T follicular helper cell (primary cell): ENCODE measurements at regions not wholly inside any gene's neighbourhood (a gene's known extent, or its start where the extent isn't known, plus 50 kb on each side); places are given as distances from the start of the nearest gene placed in this dataset.
"Not testable (repeated sequence)": the region's sequence is repeated elsewhere in the genome, so short reads cannot be mapped to it uniquely, and the experiment has no call there.

Source experiments
- DNase-seq: peaks from one replicate; pipeline ENCODE4 v3.0.0-alpha.2; 2020; ENCODE audit warnings: low read depth

GRCh38 chr10:4262870-4263600, 478.0 kb upstream of the KLF6 start:
- DNase-seq: no peak

GRCh38 chr10:4262449-4262848, 477.4 kb upstream of the KLF6 start:
- DNase-seq: no peak

GRCh38 chr10:4260483-4261124, 475.6 kb upstream of the KLF6 start:
- DNase-seq: no peak

- no peak for DNase-seq
Measured at GRCh38 chr10:4257939-4258465, 473.0 kb upstream of the KLF6 start.

GRCh38 chr10:4256971-4257370, 472.0 kb upstream of the KLF6 start:
- no peak for DNase-seq

- DNase-seq: no peak
Measured at GRCh38 chr10:4255751-4256150, 470.7 kb upstream of the KLF6 start.

GRCh38 chr10:4254101-4254994, 469.3 kb upstream of the KLF6 start:
- DNase-seq: no peak

GRCh38 chr10:4252701-4253100, 467.7 kb upstream of the KLF6 start:
- no peak for DNase-seq

GRCh38 chr10:4250587-4250887, 465.5 kb upstream of the KLF6 start:
- DNase-seq: no peak

- DNase-seq: no peak
Measured at GRCh38 chr10:4249841-4250586, 465.0 kb upstream of the KLF6 start.

- no peak for DNase-seq
Measured at GRCh38 chr10:4247379-4247778, 462.4 kb upstream of the KLF6 start.

- DNase-seq: no peak
Measured at GRCh38 chr10:4246881-4247358, 461.9 kb upstream of the KLF6 start.

- DNase-seq: no peak
Measured at GRCh38 chr10:4243651-4244050, 458.6 kb upstream of the KLF6 start.

- no peak for DNase-seq
Measured at GRCh38 chr10:4243169-4243568, 458.2 kb upstream of the KLF6 start.

- DNase-seq: no peak
Measured at GRCh38 chr10:4242561-4243035, 457.6 kb upstream of the KLF6 start.

GRCh38 chr10:4241724-4242345, 456.8 kb upstream of the KLF6 start:
- DNase-seq: no peak

GRCh38 chr10:4240608-4241197, 455.7 kb upstream of the KLF6 start:
- no peak for DNase-seq

GRCh38 chr10:4239186-4239585, 454.2 kb upstream of the KLF6 start:
- DNase-seq: no peak

GRCh38 chr10:4236905-4237304, 451.9 kb upstream of the KLF6 start:
- DNase-seq: not testable (repeated sequence)

GRCh38 chr10:4234661-4235060, 449.7 kb upstream of the KLF6 start:
- DNase-seq: no peak

GRCh38 chr10:4231439-4231838, 446.4 kb upstream of the KLF6 start:
- DNase-seq: no peak
